HEK293 (cell line): ENCODE measurements at regions not wholly inside any gene's neighbourhood (a gene's known extent, or its start where the extent isn't known, plus 50 kb on each side); places are given as distances from the start of the nearest gene placed in this dataset.

ENCODE experiments used
- CTCF ChIA-PET: fragments of 350-600 bp; formaldehyde crosslinking; extraction: SDS; loops from one replicate; lab custom pipeline; 2021; ENCODE audit warnings: antibody characterized with exemption; lab: Yijun Ruan, JAX
- POLR2A ChIA-PET: fragments of 300-600 bp; formaldehyde crosslinking; extraction: SDS; loops from one replicate; lab custom pipeline; 2020; ENCODE audit warnings: antibody characterized with exemption, inconsistent platforms; lab: Yijun Ruan, JAX
- H3K27ac ChIP-seq: fragments of 200-500 bp; sonication (Bioruptor generic); 2 replicates; pipeline ENCODE4 v1.5.1; 2014; ENCODE audit warnings: low read depth, low read length, control low read depth, inconsistent platforms; ENCODE audit errors: extremely low read depth
- H3K36me3 ChIP-seq, 2 experiments: fragments of 200-500 bp in 1 of 2; sonication (Bioruptor generic) in 1 of 2; 1 replicate in 1 of 2; 2 replicates in 1 of 2; pipeline ENCODE4 v1.5.1; 2014 to 2017; ENCODE audit warnings: inconsistent platforms in 2 of 2, low read length in 2 of 2; ENCODE audit not compliant: control insufficient read depth in 2 of 2, insufficient read depth in 1 of 2
- H3K4me1 ChIP-seq: fragments of 200-500 bp; sonication (Bioruptor generic); 2 replicates; pipeline ENCODE4 v1.5.1; 2014; ENCODE audit warnings: mild to moderate bottlenecking, low read length, inconsistent platforms; ENCODE audit not compliant: control insufficient read depth, insufficient read depth
- H3K4me3 ChIP-seq: 2 replicates; pipeline ENCODE4 v1.5.1; 2011; ENCODE audit warnings: low read depth, mild to moderate bottlenecking, control low read depth, low read length, moderate library complexity
- H3K9me3 ChIP-seq: fragments of 200-500 bp; sonication (Bioruptor generic); 2 replicates; pipeline ENCODE4 v1.5.1; 2014; ENCODE audit warnings: low read depth, low read length, inconsistent platforms; ENCODE audit not compliant: control insufficient read depth, insufficient read depth
- BCL11A ChIP-seq: fragments of 450-650 bp; formaldehyde crosslinking; IDR thresholded peaks from 2 replicates; pipeline ENCODE4 v1.5.1; 2016; ENCODE audit warnings: low read depth, missing biosample characterization, missing genetic modification characterization
- EGR2 ChIP-seq: fragments of 450-650 bp; formaldehyde crosslinking; IDR thresholded peaks from 2 replicates; pipeline ENCODE4 v1.5.1; 2016; ENCODE audit warnings: low read depth, missing biosample characterization, missing genetic modification characterization
- KLF16 ChIP-seq: fragments of 450-650 bp; formaldehyde crosslinking; IDR thresholded peaks from 2 replicates; pipeline ENCODE4 v1.5.1; 2017; ENCODE audit warnings: missing biosample characterization, missing genetic modification characterization
- SALL2 ChIP-seq: fragments of 450-650 bp; formaldehyde crosslinking; IDR thresholded peaks from 2 replicates; pipeline ENCODE4 v1.5.0; 2017; ENCODE audit warnings: missing biosample characterization, mild to moderate bottlenecking, missing genetic modification characterization, borderline replicate concordance
- TSHZ1 ChIP-seq: fragments of 450-650 bp; formaldehyde crosslinking; IDR thresholded peaks from 2 replicates; pipeline ENCODE4 v1.5.1; 2016; ENCODE audit warnings: missing biosample characterization, missing genetic modification characterization, borderline replicate concordance
- YY2 ChIP-seq: fragments of 450-650 bp; formaldehyde crosslinking; IDR thresholded peaks from 2 replicates; pipeline ENCODE4 v1.5.1; 2016; ENCODE audit warnings: missing biosample characterization, missing genetic modification characterization
- ZBTB1 ChIP-seq: fragments of 450-650 bp; formaldehyde crosslinking; IDR thresholded peaks from 2 replicates; pipeline ENCODE4 v1.5.1; 2016; ENCODE audit warnings: missing biosample characterization, missing genetic modification characterization
- ZBTB20 ChIP-seq: fragments of 450-650 bp; formaldehyde crosslinking; IDR thresholded peaks from 2 replicates; pipeline ENCODE4 v1.5.1; 2016; ENCODE audit warnings: missing biosample characterization, missing genetic modification characterization
- ZEB2 ChIP-seq: fragments of 450-650 bp; formaldehyde crosslinking; IDR thresholded peaks from 2 replicates; pipeline ENCODE4 v1.5.1; 2016; ENCODE audit warnings: missing biosample characterization, missing genetic modification characterization
- ZFHX2 ChIP-seq: fragments of 450-650 bp; formaldehyde crosslinking; conservative IDR thresholded peaks from 2 replicates; pipeline ENCODE4 v1.5.1; 2016; ENCODE audit warnings: missing biosample characterization, missing genetic modification characterization
- ZNF221 ChIP-seq: fragments of 450-650 bp; formaldehyde crosslinking; IDR thresholded peaks from 2 replicates; pipeline ENCODE4 v1.5.1; 2017; ENCODE audit warnings: missing biosample characterization, missing genetic modification characterization, borderline replicate concordance
- ZNF335 ChIP-seq: fragments of 450-650 bp; formaldehyde crosslinking; conservative IDR thresholded peaks from 2 replicates; pipeline ENCODE4 v1.5.1; 2016; ENCODE audit warnings: missing biosample characterization, missing genetic modification characterization
- ZNF510 ChIP-seq: fragments of 450-650 bp; formaldehyde crosslinking; IDR thresholded peaks from 2 replicates; pipeline ENCODE4 v1.5.1; 2018; ENCODE audit warnings: mild to moderate bottlenecking, missing genetic modification characterization, missing biosample characterization; ENCODE audit not compliant: insufficient replicate concordance
- ZNF514 ChIP-seq: fragments of 450-650 bp; formaldehyde crosslinking; IDR thresholded peaks from 2 replicates; pipeline ENCODE4 v1.5.1; 2016; ENCODE audit warnings: missing biosample characterization, missing genetic modification characterization
- ZNF596 ChIP-seq: fragments of 450-650 bp; IDR thresholded peaks from 2 replicates; pipeline ENCODE4 v1.5.0; 2018; ENCODE audit warnings: missing biosample characterization, mild to moderate bottlenecking, missing genetic modification characterization, moderate library complexity
- ZNF639 ChIP-seq: fragments of 450-650 bp; formaldehyde crosslinking; IDR thresholded peaks from 2 replicates; pipeline ENCODE4 v1.5.1; 2016; ENCODE audit warnings: missing biosample characterization, missing genetic modification characterization
- ZNF707 ChIP-seq: fragments of 450-650 bp; formaldehyde crosslinking; IDR thresholded peaks from 2 replicates; pipeline ENCODE4 v1.5.1; 2016; ENCODE audit warnings: missing biosample characterization, missing genetic modification characterization
- ZNF776 ChIP-seq: fragments of 450-650 bp; formaldehyde crosslinking; IDR thresholded peaks from 2 replicates; pipeline ENCODE4 v1.5.0; 2017; ENCODE audit warnings: missing biosample characterization, missing genetic modification characterization, borderline replicate concordance
- ZNF830 ChIP-seq: fragments of 450-650 bp; IDR thresholded peaks from 2 replicates; pipeline ENCODE4 v1.5.0; 2018; ENCODE audit warnings: missing biosample characterization, missing genetic modification characterization, low read depth, mild to moderate bottlenecking, moderate library complexity
- TF ChIP-seq, protein P1 (sequence below): fragments of 450-650 bp; formaldehyde crosslinking; IDR thresholded peaks from 2 replicates; pipeline ENCODE4 v1.5.1; 2016; ENCODE audit warnings: missing biosample characterization, missing genetic modification characterization
- TF ChIP-seq, protein P2 (sequence below): fragments of 450-650 bp; formaldehyde crosslinking; IDR thresholded peaks from 2 replicates; pipeline ENCODE4 v1.5.1; 2016; ENCODE audit warnings: missing biosample characterization, missing genetic modification characterization
- TF ChIP-seq, protein P3 (sequence below): fragments of 450-650 bp; formaldehyde crosslinking; optimal IDR thresholded peaks from 2 replicates; pipeline ENCODE3; 2016; ENCODE audit warnings: missing biosample characterization, mild to moderate bottlenecking, missing genetic modification characterization

- TF ChIP-seq ZBTB1 (tag by site-specific recombination) (no peak), ZNF776 (tag by site-specific recombination) (no peak), ZNF596 (tag by site-specific recombination) (no peak), ZNF639 (tag by site-specific recombination) (no peak), ZNF830 (tag by site-specific recombination) (no peak)
Measured at GRCh38 chr6:27678469-27678868, 205.6 kb upstream of the ZNF184 start (continued).

DNA sequence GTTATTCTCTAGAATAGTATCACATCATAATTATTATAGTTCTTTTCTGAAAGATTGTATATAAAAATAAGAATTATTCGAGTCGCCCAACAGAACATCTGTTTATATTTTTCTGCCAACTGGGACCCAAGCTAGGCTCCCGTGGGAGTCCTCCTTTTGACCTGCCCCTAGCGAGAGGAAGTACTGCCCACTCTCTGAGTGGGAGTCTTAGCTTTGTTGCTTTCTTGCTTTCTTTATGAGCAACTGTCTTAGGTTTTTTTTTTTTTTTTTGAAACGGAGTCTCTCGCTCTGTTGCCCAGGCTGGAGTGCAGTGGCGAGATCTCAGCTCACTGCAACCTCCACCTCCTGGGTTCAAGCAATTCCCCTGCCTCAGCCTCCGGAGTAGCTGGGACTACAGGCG is 202.0 kb upstream of the ZNF184 start:
- no peak overlapping the region for H3K27ac ChIP-seq
- no peak overlapping the region for H3K4me3 ChIP-seq
- CTCF ChIA-PET = interaction anchor here (0.9 to 1.1 kb wide), 2 partner anchors 13 to 98 kb away, joined by 3 to 5 read pairs; no protein-coding TSS in a partner anchor
- H3K36me3 ChIP-seq = no peaks in the 10 kb centered on the region
- no peaks in the 10 kb centered on the region for H3K4me1 ChIP-seq
- TF ChIP-seq ZFHX2 (tag by site-specific recombination) (peak; percentile 53), EGR2 (tag by site-specific recombination) (peak; percentile 79), TSHZ1 (no peak), ZNF510 (tag by site-specific recombination) (no peak), ZNF707 (tag by site-specific recombination) (no peak)
- TF ChIP-seq, all 188 proteins: peak for 2
- no peaks in the 10 kb centered on the region for H3K9me3 ChIP-seq
- POLR2A ChIA-PET = no interaction called here

DNA sequence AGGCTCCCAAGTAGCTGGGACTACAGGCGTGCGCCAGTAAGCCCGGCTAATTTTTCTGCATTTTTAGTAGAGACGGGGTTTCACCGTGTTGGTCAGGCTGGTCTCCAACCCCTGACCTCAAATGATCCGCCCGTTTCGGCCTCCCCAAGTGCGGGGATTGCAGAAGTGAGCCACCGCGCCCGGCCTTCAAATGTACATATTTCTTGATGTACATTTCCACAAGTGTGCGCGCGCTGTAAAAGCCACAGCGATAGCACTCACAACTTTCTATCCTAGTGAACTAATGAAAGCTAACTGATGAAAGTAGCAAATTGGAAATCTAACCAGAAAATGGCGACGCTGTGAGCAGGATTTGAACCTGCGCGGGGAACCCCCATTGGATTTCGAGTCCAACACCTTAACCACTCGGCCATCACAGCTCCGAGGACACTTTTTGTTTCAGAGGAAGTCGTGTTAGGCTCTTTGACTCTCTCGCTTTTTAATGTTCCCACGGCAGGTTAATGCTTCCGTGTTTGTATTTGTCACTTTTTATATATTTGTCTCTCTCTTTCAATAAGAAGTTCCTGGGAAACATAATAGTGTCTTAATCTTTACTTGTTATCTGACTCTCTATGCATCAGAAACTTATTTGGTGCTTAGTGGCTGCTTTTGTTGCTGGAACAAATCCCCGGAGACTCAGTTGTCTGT is 199.4 kb upstream of the ZNF184 start:
- Histone ChIP-seq H3K9me3 (no peaks in the 10 kb centered on the region), H3K27ac (peak overlapping the region; percentile 54), H3K4me1 (no peaks in the 10 kb centered on the region), H3K36me3 (no peaks in the 10 kb centered on the region), H3K4me3 (peak overlapping the region; percentile 43)
- CTCF ChIA-PET = interaction anchor here (0.8 to 2.3 kb wide), 5 partner anchors 11 to 100 kb away, joined by 3 to 11 read pairs (median 3); no protein-coding TSS in a partner anchor
- POLR2A ChIA-PET = interaction anchor here (1.0 to 2.6 kb wide), 10 partner anchors 10 to 494 kb away, joined by 3 to 11 read pairs (median 4); no protein-coding TSS in a partner anchor
- TF ChIP-seq BCL11A (tag by site-specific recombination) = peak; percentile 100
- TF ChIP-seq, protein P1, sequence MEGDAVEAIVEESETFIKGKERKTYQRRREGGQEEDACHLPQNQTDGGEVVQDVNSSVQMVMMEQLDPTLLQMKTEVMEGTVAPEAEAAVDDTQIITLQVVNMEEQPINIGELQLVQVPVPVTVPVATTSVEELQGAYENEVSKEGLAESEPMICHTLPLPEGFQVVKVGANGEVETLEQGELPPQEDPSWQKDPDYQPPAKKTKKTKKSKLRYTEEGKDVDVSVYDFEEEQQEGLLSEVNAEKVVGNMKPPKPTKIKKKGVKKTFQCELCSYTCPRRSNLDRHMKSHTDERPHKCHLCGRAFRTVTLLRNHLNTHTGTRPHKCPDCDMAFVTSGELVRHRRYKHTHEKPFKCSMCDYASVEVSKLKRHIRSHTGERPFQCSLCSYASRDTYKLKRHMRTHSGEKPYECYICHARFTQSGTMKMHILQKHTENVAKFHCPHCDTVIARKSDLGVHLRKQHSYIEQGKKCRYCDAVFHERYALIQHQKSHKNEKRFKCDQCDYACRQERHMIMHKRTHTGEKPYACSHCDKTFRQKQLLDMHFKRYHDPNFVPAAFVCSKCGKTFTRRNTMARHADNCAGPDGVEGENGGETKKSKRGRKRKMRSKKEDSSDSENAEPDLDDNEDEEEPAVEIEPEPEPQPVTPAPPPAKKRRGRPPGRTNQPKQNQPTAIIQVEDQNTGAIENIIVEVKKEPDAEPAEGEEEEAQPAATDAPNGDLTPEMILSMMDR (tag by site-specific recombination) = no peak
- TF ChIP-seq ZEB2 (tag by site-specific recombination) = peak; percentile 83
- TF ChIP-seq, protein P2, sequence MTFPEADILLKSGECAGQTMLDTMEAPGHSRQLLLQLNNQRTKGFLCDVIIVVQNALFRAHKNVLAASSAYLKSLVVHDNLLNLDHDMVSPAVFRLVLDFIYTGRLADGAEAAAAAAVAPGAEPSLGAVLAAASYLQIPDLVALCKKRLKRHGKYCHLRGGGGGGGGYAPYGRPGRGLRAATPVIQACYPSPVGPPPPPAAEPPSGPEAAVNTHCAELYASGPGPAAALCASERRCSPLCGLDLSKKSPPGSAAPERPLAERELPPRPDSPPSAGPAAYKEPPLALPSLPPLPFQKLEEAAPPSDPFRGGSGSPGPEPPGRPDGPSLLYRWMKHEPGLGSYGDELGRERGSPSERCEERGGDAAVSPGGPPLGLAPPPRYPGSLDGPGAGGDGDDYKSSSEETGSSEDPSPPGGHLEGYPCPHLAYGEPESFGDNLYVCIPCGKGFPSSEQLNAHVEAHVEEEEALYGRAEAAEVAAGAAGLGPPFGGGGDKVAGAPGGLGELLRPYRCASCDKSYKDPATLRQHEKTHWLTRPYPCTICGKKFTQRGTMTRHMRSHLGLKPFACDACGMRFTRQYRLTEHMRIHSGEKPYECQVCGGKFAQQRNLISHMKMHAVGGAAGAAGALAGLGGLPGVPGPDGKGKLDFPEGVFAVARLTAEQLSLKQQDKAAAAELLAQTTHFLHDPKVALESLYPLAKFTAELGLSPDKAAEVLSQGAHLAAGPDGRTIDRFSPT (tag by site-specific recombination) = peak; percentile 43; the same call in 1 of the 2 replicates
- peak; percentile 71; the same call in 1 of the 2 replicates for TF ChIP-seq ZBTB20 (tag by site-specific recombination)
- TF ChIP-seq, protein P3, sequence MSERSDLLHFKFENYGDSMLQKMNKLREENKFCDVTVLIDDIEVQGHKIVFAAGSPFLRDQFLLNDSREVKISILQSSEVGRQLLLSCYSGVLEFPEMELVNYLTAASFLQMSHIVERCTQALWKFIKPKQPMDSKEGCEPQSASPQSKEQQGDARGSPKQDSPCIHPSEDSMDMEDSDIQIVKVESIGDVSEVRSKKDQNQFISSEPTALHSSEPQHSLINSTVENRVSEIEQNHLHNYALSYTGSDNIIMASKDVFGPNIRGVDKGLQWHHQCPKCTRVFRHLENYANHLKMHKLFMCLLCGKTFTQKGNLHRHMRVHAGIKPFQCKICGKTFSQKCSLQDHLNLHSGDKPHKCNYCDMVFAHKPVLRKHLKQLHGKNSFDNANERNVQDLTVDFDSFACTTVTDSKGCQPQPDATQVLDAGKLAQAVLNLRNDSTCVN = peak; percentile 65
- peak; percentile 19; the same call in 1 of the 2 replicates for TF ChIP-seq ZNF335 (tag by site-specific recombination)
- 0 out of 2 replicates have a peak, but pooled peaks have one; percentile 42 for TF ChIP-seq YY2 (tag by site-specific recombination)
- TF ChIP-seq KLF16 (tag by site-specific recombination) = 0 out of 2 replicates have a peak, but pooled peaks have one; percentile 20
- no peak for TF ChIP-seq ZNF514 (tag by site-specific recombination)
- TF ChIP-seq SALL2 = no peak
- 0 out of 2 replicates have a peak, but pooled peaks have one; percentile 7 for TF ChIP-seq ZNF221 (tag by site-specific recombination)
